SW 1271 (cell line): ENCODE measurements at regions not wholly inside any gene's neighbourhood (a gene's known extent, or its start where the extent isn't known, plus 50 kb on each side); places are given as distances from the start of the nearest gene placed in this dataset.
A peak's percentile ranks its signal among the peaks of the same experiment; 100 is the strongest.

Experiments used
- DNase-seq, 2 experiments: peaks; one replicate each; lab custom pipeline; 2025; lab: John Stamatoyannopoulos, UW

DNA sequence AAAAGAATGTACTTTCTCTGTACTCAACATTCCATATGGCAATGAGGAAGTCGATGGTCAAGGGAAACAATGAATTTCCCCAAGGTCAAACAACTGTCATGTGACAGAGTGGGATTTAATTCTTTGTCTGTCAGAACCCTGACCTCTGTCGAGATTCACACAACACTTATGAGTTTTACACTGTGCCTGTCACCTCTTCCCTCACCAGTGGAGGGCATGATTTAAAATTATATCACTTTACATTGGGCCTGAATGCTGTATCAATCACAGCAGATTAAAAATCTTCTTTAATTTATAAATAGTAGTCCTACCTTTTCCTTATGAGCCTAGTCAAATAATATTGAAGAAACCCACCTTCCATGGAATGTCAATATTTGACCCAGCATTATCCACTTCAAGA is 276.7 kb downstream of the CDH10 start:
- no peak for DNase-seq

DNA sequence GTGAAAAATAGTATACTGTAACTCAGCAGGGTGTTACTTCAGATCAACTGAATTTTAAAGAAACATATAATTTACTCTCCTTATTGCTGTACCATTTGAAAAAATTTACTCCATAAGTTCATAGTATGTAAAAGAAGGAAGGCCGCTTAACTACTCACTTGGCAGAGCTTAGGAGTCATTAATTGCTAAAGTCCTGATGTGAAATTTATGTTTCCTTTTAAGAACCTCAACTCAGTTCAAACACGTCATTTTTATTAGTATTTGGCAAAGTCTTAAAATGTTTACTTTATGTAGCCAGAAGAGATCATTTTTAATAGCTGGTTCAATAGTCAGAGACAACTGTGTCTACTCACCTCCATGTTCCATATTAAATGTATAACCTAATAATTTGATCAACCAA is 268.6 kb downstream of the CDH10 start:
- no peak for DNase-seq

DNA sequence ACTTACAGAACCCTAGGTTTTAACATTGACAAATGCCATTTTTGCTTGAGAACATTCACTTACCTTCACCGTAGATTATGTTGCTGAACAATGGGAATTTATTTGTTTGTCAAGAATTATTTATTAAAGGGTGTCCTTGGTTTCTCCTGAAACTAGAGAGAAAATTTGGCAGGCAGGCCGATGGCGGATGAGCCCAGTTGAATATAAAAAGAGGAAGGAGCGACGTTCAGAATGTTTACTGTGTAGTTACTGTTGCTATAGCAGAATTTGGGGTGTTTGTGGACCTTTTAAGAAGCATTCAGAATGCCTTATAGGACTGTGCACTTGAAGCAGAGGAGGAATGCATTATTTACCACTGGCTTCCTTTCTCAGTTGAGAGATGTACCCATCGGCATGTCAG is 268.2 kb downstream of the CDH10 start:
- DNase-seq, result no peak

DNA sequence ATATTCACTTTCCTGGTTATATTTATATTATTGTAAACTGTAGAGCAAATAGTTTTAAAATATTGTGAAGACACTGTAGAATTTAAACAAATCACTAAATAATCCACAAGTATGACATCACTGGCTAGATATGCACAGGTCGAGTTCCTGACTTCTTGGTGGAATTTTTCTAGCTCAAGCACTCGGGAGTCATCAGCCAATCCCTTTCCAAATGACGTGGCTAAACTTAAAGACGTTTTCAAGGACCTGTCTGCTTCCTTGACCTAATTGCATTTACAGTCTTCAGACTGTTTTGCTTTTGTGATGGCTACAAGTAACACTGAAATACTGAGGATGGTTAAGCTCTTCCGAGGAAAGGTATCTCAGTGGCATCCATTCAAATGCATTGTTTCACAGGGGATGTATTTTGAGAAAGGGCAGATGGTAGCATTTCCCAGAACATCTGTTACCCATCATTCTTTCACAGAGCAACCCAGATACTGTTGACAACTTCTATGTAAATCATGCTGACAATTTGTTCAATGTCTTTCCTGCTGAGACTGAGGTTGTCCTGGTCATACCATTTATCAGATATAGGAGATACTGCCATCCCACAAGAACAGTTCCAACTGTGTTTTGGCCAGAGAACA is 262.8 kb downstream of the CDH10 start:
- DNase-seq, result no peak

DNA sequence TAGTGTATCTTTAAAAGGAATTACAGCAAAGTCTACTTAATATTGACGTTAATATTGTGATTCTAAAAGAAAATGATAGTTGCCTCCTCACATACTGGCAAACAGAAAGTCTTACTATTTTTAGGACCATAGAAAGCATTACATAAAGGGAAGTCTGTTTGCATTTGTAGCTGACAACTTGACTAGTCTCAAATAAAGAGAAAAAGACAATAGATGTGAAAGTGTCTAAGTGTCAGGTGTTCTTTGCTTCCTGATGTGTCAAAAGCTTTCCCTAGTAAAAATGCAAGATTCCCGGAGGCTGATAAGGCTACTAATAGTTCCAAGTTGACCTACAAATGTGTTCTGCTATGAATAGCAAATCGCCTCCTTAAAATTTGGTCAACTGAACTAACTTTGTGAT is 259.7 kb downstream of the CDH10 start:
- DNase-seq, result no peak

DNA sequence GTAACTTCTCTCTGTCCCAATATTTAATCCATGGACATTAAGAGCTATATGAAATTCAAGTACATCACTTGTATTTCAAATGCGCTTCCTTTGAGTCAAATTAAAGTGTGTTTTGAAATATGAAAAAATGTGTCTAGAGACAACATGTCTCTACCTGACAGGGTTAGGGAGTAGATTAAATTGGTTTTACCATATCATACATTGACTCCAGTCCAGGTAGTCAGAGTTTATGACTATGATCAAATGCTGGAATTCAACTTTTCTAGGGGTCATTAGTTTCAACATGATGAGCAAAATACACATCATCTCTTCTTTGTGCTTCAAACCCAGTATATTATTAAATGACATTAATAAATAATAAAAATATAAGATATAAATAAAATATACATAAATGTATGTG is 259.2 kb downstream of the CDH10 start:
- no peak for DNase-seq

DNA sequence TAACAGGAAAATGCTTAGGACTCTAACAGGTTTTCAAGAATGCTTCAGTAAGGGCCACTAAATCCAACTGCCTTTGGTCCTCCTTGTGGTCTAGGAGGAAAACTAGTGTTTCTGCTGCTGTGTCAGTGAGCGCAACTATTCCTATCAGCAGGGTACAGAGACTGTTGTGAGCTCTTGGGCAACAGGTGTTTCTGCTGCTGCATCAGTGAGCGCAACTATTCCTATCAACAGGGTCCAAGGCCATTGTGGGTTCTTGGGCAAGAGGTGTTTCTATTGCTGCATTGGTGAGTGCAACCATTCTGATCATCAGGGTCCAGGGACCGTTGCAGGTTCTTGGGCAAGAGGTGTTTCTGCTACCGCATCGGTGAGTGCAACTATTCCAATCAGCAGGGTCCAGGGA is 256.3 kb downstream of the CDH10 start:
- no peak for DNase-seq

DNA sequence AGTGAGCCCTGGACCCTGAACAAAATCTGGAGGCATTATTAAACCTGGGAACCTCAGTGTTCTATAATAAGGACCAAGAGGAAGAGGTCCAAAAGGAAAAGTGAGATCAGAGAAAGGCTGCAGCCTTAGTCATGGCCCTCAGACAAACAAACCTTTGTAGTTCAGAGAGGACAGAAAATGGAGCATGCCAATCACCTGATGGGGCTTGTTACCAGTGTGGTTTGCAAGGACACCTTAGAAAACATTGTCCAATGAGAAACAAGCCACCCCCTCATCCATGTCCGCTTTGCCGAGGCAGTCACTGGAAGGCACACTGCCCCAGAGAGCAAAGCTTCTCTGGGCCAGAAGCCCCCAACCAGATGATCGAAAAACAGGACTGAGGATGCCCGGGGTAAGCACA is 254.8 kb downstream of the CDH10 start:
- no peak for DNase-seq

DNA sequence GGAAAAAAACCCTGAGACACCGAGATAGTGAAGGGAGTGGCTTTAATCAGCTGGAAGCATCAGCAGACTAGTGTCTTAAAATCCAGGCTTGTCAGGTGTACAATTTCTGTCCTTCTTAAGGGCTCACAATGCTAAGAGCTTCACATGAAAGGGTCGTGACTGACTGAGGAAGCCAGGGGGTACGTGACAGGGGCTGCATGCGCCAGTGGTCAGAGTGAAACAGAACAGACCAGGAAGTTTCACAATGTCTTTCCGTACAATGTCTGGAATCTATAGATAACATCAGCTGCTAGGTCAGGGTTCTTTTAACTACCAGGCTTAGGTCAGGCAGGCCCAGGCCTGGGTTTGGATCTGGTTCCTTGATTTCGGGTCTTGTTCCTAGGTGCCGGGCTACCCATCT is 253.0 kb downstream of the CDH10 start:
- DNase-seq, result no peak

DNA sequence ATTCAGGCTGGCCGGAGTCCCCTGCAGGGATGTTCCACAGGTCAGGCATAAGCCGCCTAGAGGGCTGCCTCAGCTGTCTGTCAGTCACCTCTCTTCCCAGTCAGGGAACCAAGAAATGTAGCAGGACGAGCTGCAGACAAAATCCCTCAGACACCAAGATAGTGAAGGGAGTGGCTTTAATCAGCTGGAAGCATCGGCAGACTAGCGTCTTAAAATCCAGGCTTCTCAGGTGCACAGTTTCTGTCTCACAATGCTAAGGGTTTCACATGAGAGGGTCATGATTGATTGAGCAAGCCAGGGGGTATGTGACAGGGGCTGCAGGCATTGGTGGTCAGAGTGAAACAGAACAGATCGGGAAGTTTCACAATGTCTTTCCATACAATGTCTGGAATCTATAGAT is 247.2 kb downstream of the CDH10 start:
- DNase-seq, result no peak

DNA sequence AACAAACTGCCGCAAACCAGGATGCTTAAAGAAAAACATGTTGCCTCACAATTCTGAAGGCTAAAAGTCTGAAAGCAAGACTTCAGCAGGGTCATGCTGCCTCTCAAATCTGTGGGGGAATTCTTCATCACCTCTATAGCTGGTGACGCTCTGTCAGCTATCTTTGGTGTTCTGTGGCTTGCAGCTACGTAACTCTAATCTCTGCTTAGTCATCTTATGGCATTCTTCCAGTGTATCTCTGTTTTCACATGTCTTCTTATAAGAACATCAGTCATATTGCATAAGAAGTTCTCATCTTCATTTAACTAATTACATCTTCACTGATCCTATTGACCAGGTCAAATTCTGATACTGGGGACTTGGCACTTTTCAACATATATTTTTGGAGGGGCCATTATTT is 243.0 kb downstream of the CDH10 start:
- peak in 1 of 2 experiments; percentile 9 for DNase-seq

DNA sequence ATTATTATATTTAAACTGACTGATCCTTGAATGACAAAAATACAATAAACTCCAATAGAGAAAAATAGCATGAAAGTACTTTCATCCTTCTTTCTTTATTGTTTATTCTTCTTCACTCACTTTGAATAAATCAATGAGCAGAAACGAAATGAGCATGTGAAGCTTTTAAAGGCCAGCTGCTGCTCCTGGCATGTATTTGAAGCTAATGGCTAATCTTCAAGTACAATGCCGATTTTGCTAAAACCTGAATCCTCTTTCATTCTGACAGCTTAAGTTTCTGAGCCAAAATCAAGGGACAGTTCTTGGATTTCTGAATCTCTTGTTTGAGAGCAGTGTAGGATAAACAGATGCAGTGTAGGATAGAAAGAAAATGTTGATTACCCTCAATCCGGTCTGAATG is 237.3 kb downstream of the CDH10 start:
- no peak for DNase-seq

DNA sequence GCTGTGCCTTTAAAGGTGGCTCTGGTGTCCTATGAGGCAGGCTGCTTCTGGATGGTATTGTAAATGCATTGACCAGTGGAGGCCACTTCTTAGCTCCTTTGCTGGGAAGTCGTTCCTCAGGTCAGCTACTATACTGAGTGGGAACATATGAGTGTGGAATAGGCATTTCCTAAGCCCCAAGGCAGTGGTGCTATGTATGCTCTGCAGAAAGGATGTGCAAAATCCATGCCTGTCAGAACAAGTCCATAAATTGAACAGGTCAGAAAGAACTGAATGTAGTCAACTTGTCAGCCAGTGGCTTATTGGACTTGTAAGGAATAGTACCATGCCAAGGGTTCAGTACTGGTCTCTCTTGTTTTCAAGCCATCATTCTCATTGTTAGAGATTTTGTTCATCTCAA is 216.4 kb downstream of the CDH10 start:
- DNase-seq, result no peak

DNA sequence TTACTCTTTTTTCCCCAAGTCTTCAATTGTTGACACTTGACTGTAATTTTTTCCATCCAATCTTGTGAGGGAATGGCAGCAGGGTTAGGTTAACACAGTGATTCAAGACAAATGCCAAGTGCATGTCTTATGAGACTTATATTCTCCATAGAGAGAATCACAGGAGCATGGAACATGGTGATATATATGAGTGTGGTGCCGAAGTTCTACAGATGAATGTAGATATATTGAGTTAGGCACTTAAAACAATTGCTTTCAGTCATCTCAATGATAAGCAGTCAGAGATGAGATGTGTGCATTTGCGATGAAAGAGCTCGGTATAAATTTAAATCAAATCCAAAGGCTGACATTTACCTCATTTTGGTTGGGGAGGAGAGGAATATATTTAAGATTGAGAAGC is 211.2 kb downstream of the CDH10 start:
- no peak for DNase-seq
